Smooth muscle cell (in vitro differentiated cells): ENCODE measurements at regions not wholly inside any gene's neighbourhood (a gene's known extent, or its start where the extent isn't known, plus 50 kb on each side); places are given as distances from the start of the nearest gene placed in this dataset.

Experiments used
- DNase-seq: peaks from one replicate; lab custom pipeline; 2025; ENCODE audit not compliant: unreplicated experiment; lab: John Stamatoyannopoulos, UW
- H2AFZ ChIP-seq: fragments of 200-600 bp; sonication (generic); 2 replicates; pipeline ENCODE4 v1.6.0; 2016; ENCODE audit warnings: antibody characterized with exemption, low read depth, mild to moderate bottlenecking
- H3F3A ChIP-seq: fragments of 200-600 bp; sonication (generic); 2 replicates; pipeline ENCODE4 v1.6.0; 2017; ENCODE audit warnings: antibody characterized with exemption, low read depth
- H3K27ac ChIP-seq: fragments of 200-600 bp; sonication (generic); 2 replicates; pipeline ENCODE4 v1.5.1; 2016; ENCODE audit warnings: low read depth, mild to moderate bottlenecking
- H3K27me3 ChIP-seq: fragments of 200-600 bp; sonication (generic); 2 replicates; pipeline ENCODE4 v1.6.1; 2016; ENCODE audit warnings: low read depth, mild to moderate bottlenecking
- H3K36me3 ChIP-seq: fragments of 200-600 bp; sonication (generic); 2 replicates; pipeline ENCODE4 v1.5.1; 2016; ENCODE audit warnings: low read depth
- H3K4me1 ChIP-seq: fragments of 200-600 bp; sonication (generic); 2 replicates; pipeline ENCODE4 v1.5.1; 2016; ENCODE audit warnings: low read depth
- H3K4me2 ChIP-seq: fragments of 200-600 bp; sonication (generic); 2 replicates; pipeline ENCODE4 v1.6.0; 2016; ENCODE audit warnings: mild to moderate bottlenecking
- H3K4me3 ChIP-seq: fragments of 200-600 bp; sonication (generic); 2 replicates; pipeline ENCODE4 v1.5.1; 2016; ENCODE audit warnings: mild to moderate bottlenecking
- H3K79me2 ChIP-seq: fragments of 200-600 bp; sonication (generic); 2 replicates; pipeline ENCODE4 v1.6.0; 2016; ENCODE audit warnings: low read depth, mild to moderate bottlenecking
- H3K9ac ChIP-seq: fragments of 200-600 bp; sonication (generic); 2 replicates; pipeline ENCODE4 v1.6.0; 2016; ENCODE audit warnings: low read depth
- H3K9me3 ChIP-seq: fragments of 200-600 bp; sonication (generic); replicated peaks from 2 replicates; pipeline ENCODE4 v1.5.1; 2016; ENCODE audit warnings: low read depth
- H4K20me1 ChIP-seq: fragments of 200-600 bp; sonication (generic); 2 replicates; pipeline ENCODE4 v1.6.0; 2016; ENCODE audit warnings: low read depth
- CTCF ChIP-seq: fragments of 200-600 bp; sonication (generic); IDR thresholded peaks from 2 replicates; pipeline ENCODE4 v1.5.1; 2017; ENCODE audit warnings: borderline replicate concordance, mild to moderate bottlenecking, antibody characterized with exemption; ENCODE audit not compliant: insufficient read depth, poor library complexity, severe bottlenecking
- WGBS: methylation state at CpG from one replicate; pipeline ENCODE4 v1.1.7; 2016; ENCODE audit warnings: low lambda C conversion rate; 5-methylcytosine and 5-hydroxymethylcytosine counted together

DNA sequence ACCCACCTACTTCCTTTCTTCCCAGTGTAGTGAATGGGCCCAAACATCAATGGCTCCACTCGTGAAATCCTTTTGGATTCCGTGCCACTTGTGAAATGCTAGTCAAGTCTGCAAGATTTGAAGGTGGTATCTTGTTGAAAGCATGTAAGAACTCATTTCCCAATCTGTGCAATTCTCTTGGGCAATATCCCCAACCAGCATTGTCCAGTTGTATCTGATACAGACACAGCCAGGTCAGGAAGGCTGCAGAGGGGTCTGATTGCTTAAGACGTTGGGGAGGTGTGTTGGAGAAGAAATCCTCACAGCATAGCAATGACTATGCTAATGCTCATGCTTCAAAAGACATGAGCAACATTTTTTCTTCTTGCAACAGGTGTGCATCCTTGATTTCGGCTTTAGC is 164.8 kb downstream of the VEGFC start:
- Histone ChIP-seq H3K4me3 (no peak overlapping the region), H3K79me2 (no peaks in the 10 kb centered on the region), H3K27ac (no peak overlapping the region), H2AFZ (no peak overlapping the region), H3F3A (no peaks in the 10 kb centered on the region), H3K36me3 (no peaks in the 10 kb centered on the region), H3K4me1 (no peaks in the 10 kb centered on the region), H3K9ac (no peak overlapping the region), H3K9me3 (no peaks in the 10 kb centered on the region), H3K27me3 (no peaks in the 10 kb centered on the region), H3K4me2 (no peak overlapping the region), H4K20me1 (no peaks in the 10 kb centered on the region)
- no peak for TF ChIP-seq CTCF
- 89% methylated on average over 4 of the region's 4 CpGs for WGBS
- DNase-seq, result no peak

GRCh38 chr4:176631611-176632010 is 161.1 kb downstream of the VEGFC start:
- no peaks in the 10 kb centered on the region for H4K20me1 ChIP-seq
- H3K4me3 ChIP-seq, result no peak overlapping the region
- no peaks in the 10 kb centered on the region for H3F3A ChIP-seq
- H3K9ac ChIP-seq, result no peak overlapping the region
- H3K79me2 ChIP-seq, result no peaks in the 10 kb centered on the region
- H2AFZ ChIP-seq, result no peak overlapping the region
- H3K27ac ChIP-seq, result no peak overlapping the region
- TF ChIP-seq CTCF, result no peak
- H3K9me3 ChIP-seq, result no peaks in the 10 kb centered on the region
- DNase-seq, result no peak
- no peak overlapping the region for H3K4me2 ChIP-seq
- H3K36me3 ChIP-seq, result no peaks in the 10 kb centered on the region
- no peaks in the 10 kb centered on the region for H3K27me3 ChIP-seq
- no peaks in the 10 kb centered on the region for H3K4me1 ChIP-seq
